WTC11 (cell line): ENCODE measurements at regions not wholly inside any gene's neighbourhood (a gene's known extent, or its start where the extent isn't known, plus 50 kb on each side); places are given as distances from the start of the nearest gene placed in this dataset.

Source experiments
- ATAC-seq: fragments of 200-7000 bp; cut with Tn5 transposase; 2 replicates; pipeline ENCODE4 v1.10.0; 2021; ENCODE audit warnings: mild to moderate bottlenecking, moderate library complexity
- CTCF ChIA-PET: fragments of 300-600 bp; sonication (Branson Sonifier 250); formaldehyde crosslinking; loops from one replicate; lab custom pipeline; 2021; ENCODE audit warnings: antibody characterized with exemption; lab: Charles Lee
- POLR2A ChIA-PET: fragments of 350-600 bp; sonication (Branson Sonifier 250); formaldehyde crosslinking; loops from one replicate; lab custom pipeline; 2021; ENCODE audit warnings: antibody characterized with exemption; lab: Charles Lee
- DNase-seq: peaks from one replicate; pipeline ENCODE4 v3.0.0; 2021; ENCODE audit warnings: low spot score
- H3K27ac Mint-ChIP-seq: 2 replicates; pipeline ENCODE4 v1.8.0; 2021; ENCODE audit warnings: mixed read lengths
- H3K27me3 Mint-ChIP-seq: 2 replicates; pipeline ENCODE4 v1.8.0; 2021; ENCODE audit warnings: low read depth, mild to moderate bottlenecking, moderate library complexity, mixed read lengths
- H3K36me3 Mint-ChIP-seq: 2 replicates; pipeline ENCODE4 v1.8.0; 2021; ENCODE audit warnings: mixed read lengths
- H3K4me1 Mint-ChIP-seq: 2 replicates; pipeline ENCODE4 v1.8.0; 2022; ENCODE audit warnings: mixed read lengths
- H3K4me3 Mint-ChIP-seq: 2 replicates; pipeline ENCODE4 v1.8.0; 2021; ENCODE audit warnings: mild to moderate bottlenecking, moderate library complexity, mixed read lengths
- H3K9me3 Mint-ChIP-seq: 2 replicates; pipeline ENCODE4 v1.8.0; 2021; ENCODE audit warnings: mixed read lengths
- AFF4 ChIP-seq: sonication (generic); formaldehyde crosslinking; IDR thresholded peaks from 2 replicates; pipeline ENCODE4 v1.8.1; 2023; ENCODE audit warnings: mild to moderate bottlenecking, missing genetic modification reagents, borderline replicate concordance
- CDX4 ChIP-seq: fragments of 250-450 bp; sonication (Bioruptor Pico); IDR thresholded peaks from 2 replicates; pipeline ENCODE4 v1.9.0; 2021; ENCODE audit warnings: moderate library complexity, mild to moderate bottlenecking, inconsistent platforms, borderline replicate concordance
- ELF4 ChIP-seq: sonication (generic); formaldehyde crosslinking; IDR thresholded peaks from 2 replicates; pipeline ENCODE4 v1.8.1; 2022; ENCODE audit warnings: low read depth, mild to moderate bottlenecking, moderate library complexity, missing genetic modification reagents
- ESRRA ChIP-seq: sonication (generic); formaldehyde crosslinking; IDR thresholded peaks from 2 replicates; pipeline ENCODE4 v1.8.1; 2022; ENCODE audit warnings: mild to moderate bottlenecking, missing genetic modification reagents, borderline replicate concordance
- FOXJ3 ChIP-seq: sonication (generic); formaldehyde crosslinking; IDR thresholded peaks from 2 replicates; pipeline ENCODE4 v1.9.0; 2021; ENCODE audit warnings: missing genetic modification reagents, mild to moderate bottlenecking, borderline replicate concordance
- IRF1 ChIP-seq: sonication (generic); formaldehyde crosslinking; IDR thresholded peaks from 2 replicates; pipeline ENCODE4 v1.8.0; 2023; ENCODE audit warnings: missing genetic modification reagents
- NFATC4 ChIP-seq: fragments of 250-450 bp; sonication (Bioruptor Pico); IDR thresholded peaks from 2 replicates; pipeline ENCODE4 v1.9.0; 2021; ENCODE audit warnings: mild to moderate bottlenecking
- NFE2L1 ChIP-seq: sonication (generic); formaldehyde crosslinking; IDR thresholded peaks from 2 replicates; pipeline ENCODE4 v1.8.1; 2023; ENCODE audit warnings: missing genetic modification reagents
- RELA ChIP-seq: sonication (generic); formaldehyde crosslinking; IDR thresholded peaks from 2 replicates; pipeline ENCODE4 v1.8.1; 2022; ENCODE audit warnings: missing genetic modification reagents, mild to moderate bottlenecking, borderline replicate concordance
- RORB ChIP-seq: fragments of 250-450 bp; sonication (Bioruptor Pico); IDR thresholded peaks from 2 replicates; pipeline ENCODE4 v1.9.0; 2021; ENCODE audit warnings: mild to moderate bottlenecking
- SMAD3 ChIP-seq: sonication (generic); formaldehyde crosslinking; IDR thresholded peaks from 2 replicates; pipeline ENCODE4 v1.8.0; 2022; ENCODE audit warnings: missing genetic modification reagents, mild to moderate bottlenecking, borderline replicate concordance
- SOX15 ChIP-seq: fragments of 250-450 bp; sonication (Bioruptor Pico); IDR thresholded peaks from 2 replicates; pipeline ENCODE4 v1.9.0; 2021; ENCODE audit warnings: mild to moderate bottlenecking
- TCF7 ChIP-seq: sonication (generic); formaldehyde crosslinking; IDR thresholded peaks from 2 replicates; pipeline ENCODE4 v1.8.0; 2022; ENCODE audit warnings: mild to moderate bottlenecking, low read depth, missing genetic modification reagents, moderate library complexity
- TEAD4 ChIP-seq: sonication (generic); formaldehyde crosslinking; IDR thresholded peaks from 2 replicates; pipeline ENCODE4 v1.8.0; 2022; ENCODE audit warnings: mild to moderate bottlenecking, missing genetic modification reagents
- TP53 ChIP-seq: sonication (generic); formaldehyde crosslinking; IDR thresholded peaks from 2 replicates; pipeline ENCODE4 v1.8.1; 2023; ENCODE audit warnings: mild to moderate bottlenecking, missing genetic modification reagents
- ZBTB21 ChIP-seq: sonication (generic); formaldehyde crosslinking; IDR thresholded peaks from 2 replicates; pipeline ENCODE4 v1.8.1; 2023; ENCODE audit warnings: mild to moderate bottlenecking, missing genetic modification reagents, borderline replicate concordance
- ZNF232 ChIP-seq: sonication (generic); formaldehyde crosslinking; IDR thresholded peaks from 2 replicates; pipeline ENCODE4 v1.8.0; 2022; ENCODE audit warnings: mild to moderate bottlenecking, missing genetic modification reagents
- ZNF396 ChIP-seq: fragments of 250-450 bp; sonication (Bioruptor Pico); IDR thresholded peaks from 2 replicates; pipeline ENCODE4 v1.8.0; 2021; ENCODE audit warnings: mild to moderate bottlenecking, moderate library complexity, borderline replicate concordance
- ZNF425 ChIP-seq: fragments of 250-450 bp; sonication (Bioruptor Pico); conservative IDR thresholded peaks from 2 replicates; pipeline ENCODE4 v1.9.0; 2021; ENCODE audit warnings: mild to moderate bottlenecking
- ZNF512 ChIP-seq: sonication (generic); formaldehyde crosslinking; IDR thresholded peaks from 2 replicates; pipeline ENCODE4 v1.8.1; 2022; ENCODE audit warnings: missing genetic modification reagents, borderline replicate concordance

GRCh38 chr20:24875078-24875477 is 74.0 kb upstream of the CST7 start:
- H3K4me3 Mint-ChIP-seq: no peak overlapping the region
- H3K9me3 Mint-ChIP-seq: peaks cover 18% of the 10 kb centered on the region
- H3K4me1 Mint-ChIP-seq: no peaks in the 10 kb centered on the region
- CTCF ChIA-PET: no interaction called here
- DNase-seq: no peak
- no peak for TF ChIP-seq CDX4
- no peak for TF ChIP-seq AFF4 (CRISPR knock-in tag)
- no peak for TF ChIP-seq ZNF512 (CRISPR knock-in tag)
- no peak for TF ChIP-seq ZNF396
- TF ChIP-seq ZNF232: no peak
- TF ChIP-seq NFE2L1: no peak
- no peak for TF ChIP-seq ESRRA (CRISPR knock-in tag)
- TF ChIP-seq IRF1 (CRISPR knock-in tag): no peak
- TF ChIP-seq NFATC4: no peak
- TF ChIP-seq SOX15 (CRISPR knock-in tag): no peak
- TF ChIP-seq FOXJ3 (CRISPR knock-in tag): no peak
- no peak for TF ChIP-seq TP53 (CRISPR knock-in tag)
- TF ChIP-seq TCF7 (CRISPR knock-in tag): no peak
- no peak for TF ChIP-seq ZNF425 (CRISPR knock-in tag)
- TF ChIP-seq RORB (CRISPR knock-in tag): no peak
- no peak for TF ChIP-seq ZBTB21 (CRISPR knock-in tag)
- no peak for TF ChIP-seq ELF4 (CRISPR knock-in tag)
- no peak for TF ChIP-seq TEAD4 (CRISPR knock-in tag)
- no peak for TF ChIP-seq RELA (CRISPR knock-in tag)
- no peak for TF ChIP-seq SMAD3 (CRISPR knock-in tag)
- TF ChIP-seq, all 79 proteins: peak for 0
- Mint-ChIP-seq H3K27me3 (no peaks in the 10 kb centered on the region), H3K36me3 (no peaks in the 10 kb centered on the region; the same call in 1 of the 2 replicates), H3K27ac (no peak overlapping the region)
- POLR2A ChIA-PET: no interaction called here
- no peak for ATAC-seq
